ENCODE measurements at regions not wholly inside any gene's neighbourhood (a gene's known extent, or its start where the extent isn't known, plus 50 kb on each side); places are given as distances from the start of the nearest gene placed in this dataset.

GRCh38 chr1:183710333-183710732 lies 57.2 kb upstream of the APOBEC4 start:
- Histone ChIP-seq H3K27ac (no peak overlapping the region), H3K4me3 (no peak overlapping the region), H3K4me1 (no peaks in the 10 kb centered on the region), H3K27me3 (no peaks in the 10 kb centered on the region), H3K9me3 (no peaks in the 10 kb centered on the region), H3K36me3 (no peaks in the 10 kb centered on the region)
- no peak for TF ChIP-seq POLR2A (IDR thresholded peaks at IDR 0.05)
- no peak for TF ChIP-seq EP300 (IDR thresholded peaks at IDR 0.05)
- TF ChIP-seq POLR2AphosphoS5 (IDR thresholded peaks at IDR 0.05): no peak
- no peak for TF ChIP-seq CTCF (IDR thresholded peaks at IDR 0.05)
- DNase-seq (no peak), ATAC-seq (ENCODE audit: low FRiP score in 2 of 2) (no peak)
- 92 to 100% methylated on average over 1 of the region's 1 CpG for WGBS, 2 donors

- Histone ChIP-seq H3K9me3 (no peaks in the 10 kb centered on the region), H3K36me3 (no peaks in the 10 kb centered on the region), H3K4me1 (no peaks in the 10 kb centered on the region), H3K4me3 (no peak overlapping the region), H3K27ac (no peak overlapping the region), H3K27me3 (no peaks in the 10 kb centered on the region)
- no peak for TF ChIP-seq EP300 (IDR thresholded peaks at IDR 0.05)
- TF ChIP-seq POLR2A (IDR thresholded peaks at IDR 0.05): no peak
- no peak for TF ChIP-seq POLR2AphosphoS5 (IDR thresholded peaks at IDR 0.05)
- no peak for TF ChIP-seq CTCF (IDR thresholded peaks at IDR 0.05)
- WGBS, 2 donors: 86 to 93% methylated on average over 2 of the region's 2 CpGs
- DNase-seq (no peak), ATAC-seq (ENCODE audit: low FRiP score in 2 of 2) (no peak)
Measured at GRCh38 chr1:183704131-183704530, 51.0 kb upstream of the APOBEC4 start.
